GM23338 (cell line): ENCODE measurements at regions not wholly inside any gene's neighbourhood (a gene's known extent, or its start where the extent isn't known, plus 50 kb on each side); places are given as distances from the start of the nearest gene placed in this dataset.

Source experiments
- ATAC-seq: fragments of 200-7000 bp; cut with Tn5 transposase; 3 replicates; pipeline ENCODE4 v1.9.1; 2020
- DNase-seq: peaks from one replicate; pipeline ENCODE4 v3.0.0-alpha.2; 2015; ENCODE audit warnings: low spot score
- H2AFZ ChIP-seq: fragments of 200-600 bp; sonication (generic); 2 replicates; pipeline ENCODE4 v1.8.0; 2016; ENCODE audit warnings: antibody characterized with exemption, mild to moderate bottlenecking, moderate library complexity
- H3F3A ChIP-seq: fragments of 200-600 bp; sonication (generic); replicated peaks from 2 replicates; pipeline ENCODE4 v1.8.0; 2017; ENCODE audit warnings: antibody characterized with exemption, mixed run types, low read depth
- H3K27ac ChIP-seq: fragments of 200-600 bp; sonication (generic); 2 replicates; pipeline ENCODE4 v1.6.1; 2016; ENCODE audit warnings: low read depth
- H3K27me3 ChIP-seq: fragments of 200-600 bp; sonication (generic); 2 replicates; pipeline ENCODE4 v1.8.0; 2016; ENCODE audit warnings: mild to moderate bottlenecking, mixed run types, moderate library complexity; ENCODE audit not compliant: insufficient read depth
- H3K36me3 ChIP-seq: fragments of 200-600 bp; sonication (generic); 2 replicates; pipeline ENCODE4 v1.8.0; 2016; ENCODE audit warnings: mild to moderate bottlenecking; ENCODE audit not compliant: insufficient read depth
- H3K4me1 ChIP-seq: fragments of 200-600 bp; sonication (generic); 2 replicates; pipeline ENCODE4 v1.8.0; 2016; ENCODE audit warnings: mild to moderate bottlenecking, moderate library complexity; ENCODE audit not compliant: insufficient read depth
- H3K4me2 ChIP-seq: fragments of 200-600 bp; sonication (generic); 2 replicates; pipeline ENCODE4 v1.7.1; 2017; ENCODE audit warnings: mixed run types
- H3K4me3 ChIP-seq: fragments of 200-600 bp; sonication (generic); 2 replicates; pipeline ENCODE4 v1.6.1; 2016; ENCODE audit warnings: mixed run types
- H3K79me2 ChIP-seq: fragments of 200-600 bp; sonication (generic); replicated peaks from 2 replicates; pipeline ENCODE4 v1.8.0; 2017; ENCODE audit warnings: mild to moderate bottlenecking; ENCODE audit not compliant: insufficient read depth
- H3K9me2 ChIP-seq: fragments of 200-600 bp; sonication (generic); 2 replicates; pipeline ENCODE4 v1.8.0; 2017; ENCODE audit not compliant: insufficient read depth
- H4K20me1 ChIP-seq: fragments of 200-600 bp; sonication (generic); replicated peaks from 2 replicates; pipeline ENCODE4 v1.8.0; 2017; ENCODE audit warnings: mild to moderate bottlenecking; ENCODE audit not compliant: insufficient read depth
- H3K27ac Mint-ChIP-seq: 2 replicates; pipeline ENCODE4 v1.8.0; 2020; ENCODE audit warnings: inconsistent platforms, mild to moderate bottlenecking, moderate library complexity, mixed read lengths
- H3K27me3 Mint-ChIP-seq: 3 replicates; pipeline ENCODE4 v1.8.0; 2022; ENCODE audit warnings: low read depth, mild to moderate bottlenecking, moderate library complexity, mixed read lengths, inconsistent platforms; ENCODE audit not compliant: insufficient read depth, poor library complexity
- H3K36me3 Mint-ChIP-seq: 3 replicates; pipeline ENCODE4 v1.8.0; 2021; ENCODE audit warnings: low read depth, mild to moderate bottlenecking, inconsistent platforms, moderate library complexity, mixed read lengths
- H3K4me1 Mint-ChIP-seq: 3 replicates; pipeline ENCODE4 v1.8.0; 2020; ENCODE audit warnings: mild to moderate bottlenecking, inconsistent platforms, mixed read lengths
- H3K4me3 Mint-ChIP-seq: 3 replicates; pipeline ENCODE4 v1.8.0; 2021; ENCODE audit warnings: moderate library complexity, mild to moderate bottlenecking, inconsistent platforms, mixed read lengths
- H3K9me3 Mint-ChIP-seq: 3 replicates; pipeline ENCODE4 v1.8.0; 2020; ENCODE audit warnings: moderate library complexity, mild to moderate bottlenecking, inconsistent platforms, mixed read lengths
- CREB1 ChIP-seq: fragments of 250-450 bp; sonication (Bioruptor Pico); IDR thresholded peaks from 2 replicates; pipeline ENCODE4 v1.5.0; 2020; ENCODE audit warnings: low read depth, mild to moderate bottlenecking, moderate library complexity
- CTCF ChIP-seq, 2 experiments: fragments of 200-600 bp in 1 of 2; sonication (generic) in 1 of 2; conservative IDR thresholded peaks; 2 replicates each; pipeline versions ENCODE4 v1.5.1 to v1.6.1; 2016 to 2017; ENCODE audit warnings: antibody characterized with exemption in 2 of 2, low read depth in 2 of 2, mild to moderate bottlenecking in 2 of 2, moderate library complexity in 1 of 2
- ETS1 ChIP-seq: IDR thresholded peaks from 2 replicates; pipeline ENCODE4 v1.6.1; 2016; ENCODE audit warnings: antibody characterized with exemption
- EZH2 ChIP-seq: fragments of 200-600 bp; sonication (generic); IDR thresholded peaks from one replicate; pipeline ENCODE4 v1.8.0; 2017; ENCODE audit warnings: antibody characterized with exemption, mild to moderate bottlenecking, low read depth; ENCODE audit not compliant: unreplicated experiment
- EZH2phosphoT487 ChIP-seq: fragments of 200-600 bp; sonication (generic); IDR thresholded peaks from one replicate; pipeline ENCODE4 v1.8.1; 2018; ENCODE audit warnings: antibody characterized with exemption; ENCODE audit not compliant: unreplicated experiment
- JUNB ChIP-seq: IDR thresholded peaks from one replicate; pipeline ENCODE4 v1.6.1; 2016; ENCODE audit warnings: antibody characterized with exemption; ENCODE audit not compliant: unreplicated experiment
- NANOG ChIP-seq: IDR thresholded peaks from 2 replicates; pipeline ENCODE4 v1.6.1; 2016; ENCODE audit warnings: antibody characterized with exemption, borderline replicate concordance
- POLR2AphosphoS5 ChIP-seq: IDR thresholded peaks from 2 replicates; pipeline ENCODE4 v1.6.1; 2016; ENCODE audit warnings: antibody characterized with exemption, low read depth
- REST ChIP-seq: IDR thresholded peaks from one replicate; pipeline ENCODE4 v1.6.1; 2018; ENCODE audit warnings: antibody characterized with exemption; ENCODE audit not compliant: unreplicated experiment
- STAT1 ChIP-seq: IDR thresholded peaks from one replicate; pipeline ENCODE4 v1.6.1; 2016; ENCODE audit warnings: antibody characterized with exemption; ENCODE audit not compliant: unreplicated experiment
- ZNF114 ChIP-seq: fragments of 250-450 bp; sonication (Bioruptor Pico); IDR thresholded peaks from 2 replicates; pipeline ENCODE4 v1.5.0; 2020; ENCODE audit warnings: mild to moderate bottlenecking, moderate library complexity
- ZNF331 ChIP-seq: fragments of 250-450 bp; sonication (Bioruptor Pico); IDR thresholded peaks from 2 replicates; pipeline ENCODE4 v1.5.0; 2020; ENCODE audit warnings: low read depth, mild to moderate bottlenecking, moderate library complexity
- ZNF462 ChIP-seq: fragments of 250-450 bp; sonication (Bioruptor Pico); IDR thresholded peaks from 2 replicates; pipeline ENCODE4 v1.5.0; 2020; ENCODE audit warnings: mild to moderate bottlenecking, moderate library complexity

GRCh38 chr6:166739117-166739975 lies 112.3 kb upstream of the RPS6KA2 start:
- H3K4me1 Mint-ChIP-seq: peaks cover 15% of the 10 kb centered on the region
- Histone ChIP-seq H3K27ac (no peak overlapping the region), H3K4me2 (no peak overlapping the region), H3K4me3 (no peak overlapping the region), H3K4me1 (peaks cover 13% of the 10 kb centered on the region; the same call in 1 of the 2 replicates), H3F3A (no peaks in the 10 kb centered on the region), H3K36me3 (no peaks in the 10 kb centered on the region), H2AFZ (no peak overlapping the region), H3K79me2 (no peaks in the 10 kb centered on the region), H3K27me3 (no peaks in the 10 kb centered on the region), H4K20me1 (0 out of 2 replicates have a peak, but pooled peaks cover 1% of the 10 kb centered on the region), H3K9me2 (no peaks in the 10 kb centered on the region)
- no peak for TF ChIP-seq ZNF114 (CRISPR knock-in tag)
- no peak for TF ChIP-seq POLR2AphosphoS5
- no peak for TF ChIP-seq STAT1
- no peak for TF ChIP-seq EZH2phosphoT487
- no peak for TF ChIP-seq REST
- TF ChIP-seq EZH2: no peak
- TF ChIP-seq NANOG: no peak
- no peak for TF ChIP-seq CREB1 (CRISPR knock-in tag)
- TF ChIP-seq ZNF462: no peak
- no peak for TF ChIP-seq ETS1
- no peak for TF ChIP-seq CTCF (conservative IDR thresholded peaks at IDR 0.05; ENCODE audit: low read depth in 2 of 2)
- no peak for TF ChIP-seq ZNF331 (CRISPR knock-in tag)
- no peak for TF ChIP-seq JUNB
- no peak overlapping the region for H3K27ac Mint-ChIP-seq
- peaks cover 3% of the 10 kb centered on the region; the same call in 1 of the 3 replicates for H3K9me3 Mint-ChIP-seq
- H3K4me3 Mint-ChIP-seq: no peak overlapping the region
- ATAC-seq (no peak), DNase-seq (no peak)
- peaks cover 6% of the 10 kb centered on the region; the same call in 2 of the 3 replicates for H3K36me3 Mint-ChIP-seq
- peaks cover 8% of the 10 kb centered on the region for H3K27me3 Mint-ChIP-seq
